SU-DHL-6 (cell line): ENCODE measurements at regions not wholly inside any gene's neighbourhood (a gene's known extent, or its start where the extent isn't known, plus 50 kb on each side); places are given as distances from the start of the nearest gene placed in this dataset.

Experiments
- CTCF ChIP-seq: fragments of 200-600 bp; sonication (generic); IDR thresholded peaks from one replicate; pipeline ENCODE4 v1.5.1; 2017; ENCODE audit warnings: antibody characterized with exemption, mild to moderate bottlenecking, low read length, moderate library complexity; ENCODE audit not compliant: insufficient read depth, poor library complexity, severe bottlenecking
- EZH2phosphoT487 ChIP-seq: fragments of 200-600 bp; sonication (generic), shearing (Covaris generic); conservative IDR thresholded peaks from 2 replicates; pipeline ENCODE4 v1.6.1; 2018; ENCODE audit warnings: mild to moderate bottlenecking, antibody characterized with exemption, low read length, moderate library complexity, mixed read lengths

- no peak for TF ChIP-seq CTCF
- no peak for TF ChIP-seq EZH2phosphoT487
Observed at GRCh38 chr10:28785018-28785417, 107.7 kb downstream of the BAMBI start.
